CD4-positive, alpha-beta T cell treated with Interleukin-4 for 1 hour (primary cell): ENCODE measurements at regions not wholly inside any gene's neighbourhood (a gene's known extent, or its start where the extent isn't known, plus 50 kb on each side); places are given as distances from the start of the nearest gene placed in this dataset.
"Not testable (repeated sequence)": the region's sequence is repeated elsewhere in the genome, so short reads cannot be mapped to it uniquely, and the experiment has no call there.

Source experiments
- DNase-seq, 2 donors: peaks; one replicate each; pipeline ENCODE4 v3.0.0-alpha.2; 2020 to 2022

GRCh38 chr4:137393044-137393443, 139.2 kb downstream of the PCDH18 start:
- no peak for DNase-seq

DNA sequence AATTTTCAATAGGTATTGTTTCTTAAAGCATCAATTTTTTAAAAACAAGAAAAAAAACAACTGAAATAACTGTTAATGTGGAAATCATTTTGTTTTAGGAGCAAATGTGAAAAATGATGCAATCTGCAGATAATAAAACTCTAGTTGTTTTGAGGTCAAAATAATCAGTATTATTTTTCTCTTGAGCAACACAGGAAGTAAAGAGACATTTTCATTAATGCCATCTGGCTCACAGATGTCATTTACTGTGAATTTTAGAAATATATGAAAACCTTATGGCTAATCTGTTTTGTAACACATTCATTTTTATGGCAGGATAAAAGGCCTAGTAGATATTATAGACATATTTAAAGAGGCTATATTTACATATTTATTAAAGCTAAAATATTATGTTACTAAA, 141.6 kb downstream of the PCDH18 start:
- no peak for DNase-seq

- DNase-seq: no peak
These were observed 142.3 kb downstream of the PCDH18 start for GRCh38 chr4:137389911-137390520.

DNA sequence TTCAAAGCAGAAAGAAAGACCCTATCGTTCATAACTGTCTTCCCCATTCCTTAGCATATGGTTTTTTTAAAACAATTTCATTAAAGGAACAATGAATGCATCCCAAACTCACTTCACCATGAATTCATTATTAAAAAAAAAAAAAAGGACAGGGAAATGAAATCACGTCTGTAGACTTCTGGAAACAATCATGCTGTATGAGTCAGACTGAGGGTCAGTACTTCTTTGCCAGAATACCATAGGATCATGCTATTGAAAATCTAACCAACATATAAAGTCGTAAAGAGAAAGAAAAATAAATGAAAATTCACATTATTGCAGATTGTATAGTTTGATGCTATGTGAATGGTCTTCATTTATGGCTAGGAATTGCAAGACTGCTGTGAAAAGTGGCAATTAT, 144.4 kb downstream of the PCDH18 start:
- no peak for DNase-seq

GRCh38 chr4:137384476-137384875, 147.8 kb downstream of the PCDH18 start:
- no peak for DNase-seq

- no peak for DNase-seq
These were observed 153.5 kb downstream of the PCDH18 start for GRCh38 chr4:137378821-137379220.

DNA sequence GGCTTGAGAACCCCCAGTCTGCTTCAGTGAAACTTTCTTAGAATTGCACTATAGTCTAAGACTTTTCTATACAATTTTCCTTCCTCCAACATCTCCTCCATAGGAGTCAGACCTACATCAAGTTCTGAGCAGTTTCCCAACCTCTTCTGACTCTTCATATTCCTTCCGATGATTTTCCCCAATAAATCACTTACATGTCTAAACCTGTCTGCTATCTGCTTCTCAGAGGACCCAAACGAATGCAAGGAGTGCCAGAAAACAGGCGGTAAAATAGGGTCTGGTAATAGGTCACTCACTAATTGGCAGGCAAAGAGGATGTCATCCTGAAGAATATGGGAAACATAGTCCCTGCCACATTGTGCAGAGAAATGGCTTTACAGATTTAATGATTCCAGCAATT, 153.9 kb downstream of the PCDH18 start:
- DNase-seq: no peak

GRCh38 chr4:137376312-137376711, 156.0 kb downstream of the PCDH18 start:
- DNase-seq: no peak

GRCh38 chr4:137375111-137375850, 157.0 kb downstream of the PCDH18 start:
- no peak for DNase-seq

- DNase-seq: no peak
These were observed 161.6 kb downstream of the PCDH18 start for GRCh38 chr4:137370679-137371078.

GRCh38 chr4:137370206-137370633, 162.1 kb downstream of the PCDH18 start:
- DNase-seq: no peak

DNA sequence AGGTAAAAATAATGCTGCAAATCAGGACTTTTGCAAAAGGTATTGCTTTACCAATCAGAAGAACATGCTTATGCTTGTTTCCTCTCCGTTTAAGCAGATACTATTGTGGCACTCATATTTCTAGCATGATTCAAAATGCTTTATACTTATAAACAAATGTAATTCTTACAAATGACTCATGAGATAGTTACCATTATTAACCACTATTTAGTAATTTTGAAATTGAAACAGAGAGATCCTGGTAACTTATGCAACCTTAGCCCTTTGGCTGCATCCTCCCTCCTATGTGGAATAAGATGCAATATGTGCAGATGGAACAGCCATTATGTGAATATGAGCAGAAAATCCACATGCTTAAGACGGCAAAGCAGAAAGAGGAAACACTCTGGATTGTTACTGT, 164.7 kb downstream of the PCDH18 start:
- DNase-seq: no peak

- no peak for DNase-seq
These were observed 168.8 kb downstream of the PCDH18 start for GRCh38 chr4:137363496-137363895.

- no peak for DNase-seq
These were observed 170.4 kb downstream of the PCDH18 start for GRCh38 chr4:137361756-137362470.

- no peak for DNase-seq
These were observed 171.5 kb downstream of the PCDH18 start for GRCh38 chr4:137360761-137361160.

GRCh38 chr4:137359691-137360315, 172.5 kb downstream of the PCDH18 start:
- no peak for DNase-seq

DNA sequence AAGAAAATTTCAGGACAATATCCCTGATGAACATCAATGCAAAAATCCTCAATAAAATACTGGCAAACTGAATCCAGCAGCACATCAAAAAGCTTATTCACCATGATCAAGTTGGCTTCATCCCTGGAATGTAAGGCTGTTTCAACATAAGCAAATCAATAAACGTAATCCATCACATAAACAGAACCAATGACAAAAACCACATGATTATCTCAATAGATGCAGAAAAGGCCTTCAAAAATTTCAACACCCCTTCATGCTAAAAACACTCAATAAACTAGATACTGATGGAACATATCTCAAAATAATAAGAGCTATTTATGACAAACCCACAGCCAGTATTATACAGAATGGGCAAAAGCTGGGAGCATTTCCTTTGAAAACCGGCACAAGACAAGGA, 177.7 kb downstream of the PCDH18 start:
- DNase-seq: not testable (repeated sequence)

DNA sequence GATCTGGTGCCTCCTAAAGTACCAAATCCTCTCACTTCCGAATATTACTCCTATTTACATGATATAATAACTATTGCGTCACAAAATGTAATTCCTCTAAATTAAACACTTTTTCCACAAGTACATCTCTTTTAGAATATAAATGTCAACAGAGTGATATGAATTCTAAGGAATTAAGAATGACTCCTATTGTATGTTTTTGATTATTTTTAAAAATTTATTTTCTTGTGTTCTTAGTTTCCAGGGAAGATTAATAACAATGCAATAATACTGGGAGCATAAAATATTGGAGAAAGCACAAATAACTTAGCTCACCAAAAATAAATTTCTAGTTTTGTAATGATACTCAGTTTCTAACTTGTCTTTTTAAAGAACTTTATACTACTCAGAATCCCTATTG, 184.9 kb downstream of the PCDH18 start:
- no peak for DNase-seq

DNA sequence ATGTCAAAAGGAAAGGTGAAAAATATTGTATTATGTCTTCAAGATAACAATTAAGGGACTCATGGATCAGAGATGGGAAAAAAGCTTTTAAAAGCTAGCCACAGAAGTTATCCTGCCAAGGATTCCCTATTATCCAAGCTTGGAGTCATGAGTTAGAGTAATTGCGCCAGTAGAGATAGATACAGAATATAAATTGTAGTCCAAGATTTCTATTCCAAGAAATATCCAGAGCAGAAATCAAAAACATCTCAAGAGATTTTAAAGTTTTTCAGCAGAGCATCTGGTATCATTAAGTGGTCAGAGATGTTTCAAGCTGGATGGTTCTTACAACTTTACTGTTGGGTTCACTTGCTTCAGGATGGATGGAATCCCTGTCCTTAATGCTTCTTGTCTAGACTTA, 186.7 kb downstream of the PCDH18 start:
- no peak for DNase-seq

DNA sequence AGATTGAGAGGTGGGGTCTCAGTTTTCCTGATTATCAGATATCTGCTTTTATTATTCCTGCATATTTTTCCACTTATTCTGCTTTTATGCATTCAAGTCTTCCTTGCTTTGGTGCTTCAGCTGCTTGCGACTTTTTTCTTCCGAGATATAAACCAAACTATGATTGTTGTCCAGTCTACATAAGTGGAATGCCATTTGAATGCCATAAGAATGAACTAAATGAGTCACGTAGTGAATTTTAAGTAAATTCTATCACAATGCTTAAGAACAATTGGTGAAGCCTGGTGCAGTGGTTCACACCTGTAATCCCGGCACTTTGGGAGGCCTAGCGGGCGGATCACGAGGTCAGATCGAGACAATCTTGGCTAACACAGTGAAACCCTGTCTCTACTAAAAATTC, 189.1 kb downstream of the PCDH18 start:
- no peak for DNase-seq

DNA sequence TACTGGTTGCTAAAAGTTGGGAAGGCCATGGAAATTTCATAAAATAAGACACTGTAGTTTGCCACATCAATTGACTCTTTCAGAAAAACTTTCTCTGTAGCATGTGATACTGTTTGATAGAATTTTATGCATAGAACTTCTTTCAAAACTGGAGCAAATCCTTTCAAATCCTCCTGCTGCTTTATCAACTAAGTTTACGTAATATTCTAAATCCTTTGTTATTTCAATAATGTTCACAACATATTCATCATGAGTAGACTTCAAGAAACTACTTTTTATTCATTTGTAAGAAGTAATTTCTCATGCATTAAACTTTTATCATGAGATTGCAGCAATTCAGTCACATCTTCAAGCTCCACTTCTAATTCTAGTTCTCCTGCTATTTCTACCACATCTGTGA, 199.3 kb downstream of the PCDH18 start:
- no peak for DNase-seq

GRCh38 chr4:137312257-137312656, 220.0 kb downstream of the PCDH18 start:
- no peak for DNase-seq

DNA sequence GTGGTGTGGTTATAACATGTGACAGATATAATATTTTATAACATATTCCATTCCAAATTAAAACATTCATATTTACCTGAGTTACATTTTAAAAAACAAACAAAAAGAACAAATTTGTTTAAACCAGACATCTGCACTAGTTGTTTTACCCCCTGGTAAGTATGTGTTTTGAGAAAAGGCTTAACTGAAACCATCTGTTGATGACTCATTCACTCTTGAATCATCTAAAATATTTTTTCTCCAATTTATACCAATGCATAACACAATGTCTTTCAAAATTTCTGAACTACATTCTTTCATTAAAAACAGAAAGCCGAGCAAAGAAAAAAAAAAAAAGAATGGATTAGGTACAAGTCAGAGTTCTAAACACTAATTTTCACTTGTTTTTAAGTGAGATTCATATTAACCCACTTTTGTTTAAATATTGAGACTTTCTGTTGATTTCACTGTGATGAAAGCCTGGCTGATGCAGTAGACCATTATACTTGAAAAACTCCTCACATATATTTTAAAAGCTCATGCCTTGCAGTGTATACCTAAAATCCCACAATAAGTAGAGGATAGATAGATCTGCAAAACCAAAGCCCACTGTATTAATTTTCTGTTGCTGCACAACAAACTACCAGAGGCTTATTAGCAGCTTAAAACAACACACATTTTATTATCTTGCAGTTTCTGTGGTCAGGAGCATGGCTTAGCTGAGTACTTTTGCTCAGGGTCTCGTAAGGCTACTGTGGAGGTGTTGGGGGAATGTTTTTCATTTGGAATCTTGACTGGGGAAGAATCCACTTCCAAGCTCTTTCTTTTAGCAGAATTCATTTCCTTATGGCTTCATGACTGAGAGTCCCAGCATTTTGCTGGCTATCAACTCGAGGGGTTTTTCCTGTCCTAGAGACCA, 221.5 kb downstream of the PCDH18 start:
- no peak for DNase-seq
